ENCODE measurements at regions not wholly inside any gene's neighbourhood (a gene's known extent, or its start where the extent isn't known, plus 50 kb on each side); places are given as distances from the start of the nearest gene placed in this dataset.

GRCh38 chr4:170988446-170988845, 824.8 kb upstream of the GALNTL6 start:
- no peak for TF ChIP-seq CTCF (IDR thresholded peaks at IDR 0.05)
- no peak overlapping the region for H3K27ac Mint-ChIP-seq (ENCODE audit: unreplicated experiment)
- H3K4me3 Mint-ChIP-seq (ENCODE audit: unreplicated experiment): no peak overlapping the region
- H3K4me1 Mint-ChIP-seq (ENCODE audit: low read depth): no peaks in the 10 kb centered on the region
- no peaks in the 10 kb centered on the region for H3K27me3 Mint-ChIP-seq (ENCODE audit: low read depth)
- no peak for DNase-seq (ENCODE audit: low spot score)
- no peaks in the 10 kb centered on the region for H3K36me3 Mint-ChIP-seq (ENCODE audit: low read depth)
- peaks cover 16% of the 10 kb centered on the region for H3K9me3 Mint-ChIP-seq (ENCODE audit: low read depth)

GRCh38 chr4:170979736-170980135, 833.5 kb upstream of the GALNTL6 start:
- no peak for DNase-seq (ENCODE audit: low spot score)
- no peaks in the 10 kb centered on the region for H3K36me3 Mint-ChIP-seq (ENCODE audit: low read depth)
- TF ChIP-seq CTCF (IDR thresholded peaks at IDR 0.05): no peak
- H3K27ac Mint-ChIP-seq (ENCODE audit: unreplicated experiment): no peak overlapping the region
- H3K27me3 Mint-ChIP-seq (ENCODE audit: low read depth): no peaks in the 10 kb centered on the region
- H3K4me3 Mint-ChIP-seq (ENCODE audit: unreplicated experiment): no peak overlapping the region
- H3K9me3 Mint-ChIP-seq (ENCODE audit: low read depth): peaks cover 5% of the 10 kb centered on the region
- H3K4me1 Mint-ChIP-seq (ENCODE audit: low read depth): peaks cover 7% of the 10 kb centered on the region

- no peak for TF ChIP-seq CTCF (IDR thresholded peaks at IDR 0.05)
- Mint-ChIP-seq H3K36me3 (ENCODE audit: low read depth) (no peaks in the 10 kb centered on the region), H3K27me3 (ENCODE audit: low read depth) (no peaks in the 10 kb centered on the region), H3K4me3 (ENCODE audit: unreplicated experiment) (no peak overlapping the region), H3K9me3 (ENCODE audit: low read depth) (peaks cover 5% of the 10 kb centered on the region), H3K27ac (ENCODE audit: unreplicated experiment) (no peak overlapping the region), H3K4me1 (ENCODE audit: low read depth) (peaks cover 7% of the 10 kb centered on the region)
- DNase-seq (ENCODE audit: low spot score): no peak
Observed at GRCh38 chr4:170978990-170979389, 834.2 kb upstream of the GALNTL6 start.

GRCh38 chr4:170949084-170949483, 859.3 kb upstream of the AADAT start:
- DNase-seq (ENCODE audit: low spot score): no peak
- no peaks in the 10 kb centered on the region for H3K36me3 Mint-ChIP-seq (ENCODE audit: low read depth)
- no peak overlapping the region for H3K27ac Mint-ChIP-seq (ENCODE audit: unreplicated experiment)
- H3K4me1 Mint-ChIP-seq (ENCODE audit: low read depth): peaks cover 2% of the 10 kb centered on the region
- H3K9me3 Mint-ChIP-seq (ENCODE audit: low read depth): no peaks in the 10 kb centered on the region
- TF ChIP-seq CTCF (IDR thresholded peaks at IDR 0.05): no peak
- H3K4me3 Mint-ChIP-seq (ENCODE audit: unreplicated experiment): no peak overlapping the region
- no peaks in the 10 kb centered on the region for H3K27me3 Mint-ChIP-seq (ENCODE audit: low read depth)

GRCh38 chr4:170940043-170940724, 850.4 kb upstream of the AADAT start:
- no peaks in the 10 kb centered on the region for H3K27me3 Mint-ChIP-seq (ENCODE audit: low read depth)
- no peak for DNase-seq (ENCODE audit: low spot score)
- H3K9me3 Mint-ChIP-seq (ENCODE audit: low read depth): peaks cover 17% of the 10 kb centered on the region
- peaks cover 2% of the 10 kb centered on the region for H3K4me1 Mint-ChIP-seq (ENCODE audit: low read depth)
- TF ChIP-seq CTCF (IDR thresholded peaks at IDR 0.05): no peak
- H3K4me3 Mint-ChIP-seq (ENCODE audit: unreplicated experiment): no peak overlapping the region
- H3K27ac Mint-ChIP-seq (ENCODE audit: unreplicated experiment): no peak overlapping the region
- H3K36me3 Mint-ChIP-seq (ENCODE audit: low read depth): no peaks in the 10 kb centered on the region

All from chondrocyte (in vitro differentiated cells).